GM20000 (cell line): ENCODE measurements at regions not wholly inside any gene's neighbourhood (a gene's known extent, or its start where the extent isn't known, plus 50 kb on each side); places are given as distances from the start of the nearest gene placed in this dataset.

Source experiments
- DNase-seq: peaks from one replicate; pipeline ENCODE4 v3.0.0; 2012; ENCODE audit warnings: low spot score
- CTCF ChIP-seq: IDR thresholded peaks from 2 replicates; pipeline ENCODE4 v1.5.1; 2012; ENCODE audit warnings: mild to moderate bottlenecking, control low read depth; ENCODE audit errors: extremely low read depth, missing control alignments

GRCh38 chr2:20551260-20551944, 99.5 kb downstream of the HS1BP3 start:
- no peak for DNase-seq
- no peak for TF ChIP-seq CTCF

- no peak for DNase-seq
- no peak for TF ChIP-seq CTCF
Observed at GRCh38 chr2:20551945-20552328, 99.0 kb downstream of the HS1BP3 start.

GRCh38 chr2:20552847-20553246, 98.1 kb downstream of the HS1BP3 start:
- no peak for DNase-seq
- TF ChIP-seq CTCF: no peak

- no peak for DNase-seq
- TF ChIP-seq CTCF: no peak
Observed at GRCh38 chr2:20553580-20553979, 97.3 kb downstream of the HS1BP3 start.

GRCh38 chr2:20555954-20556353, 94.9 kb downstream of the HS1BP3 start:
- no peak for TF ChIP-seq CTCF
- DNase-seq: no peak

GRCh38 chr2:20556756-20557155, 94.1 kb downstream of the HS1BP3 start:
- no peak for DNase-seq
- no peak for TF ChIP-seq CTCF

GRCh38 chr2:20557226-20557625, 93.7 kb downstream of the HS1BP3 start:
- no peak for TF ChIP-seq CTCF
- DNase-seq: no peak
